GM21367 (cell line): ENCODE measurements at regions not wholly inside any gene's neighbourhood (a gene's known extent, or its start where the extent isn't known, plus 50 kb on each side); places are given as distances from the start of the nearest gene placed in this dataset.

Experiments
- ATAC-seq: cut with Tn5 transposase; IDR thresholded peaks from one replicate; pipeline ENCODE4 v1.9.1; 2021; ENCODE audit not compliant: unreplicated experiment

DNA sequence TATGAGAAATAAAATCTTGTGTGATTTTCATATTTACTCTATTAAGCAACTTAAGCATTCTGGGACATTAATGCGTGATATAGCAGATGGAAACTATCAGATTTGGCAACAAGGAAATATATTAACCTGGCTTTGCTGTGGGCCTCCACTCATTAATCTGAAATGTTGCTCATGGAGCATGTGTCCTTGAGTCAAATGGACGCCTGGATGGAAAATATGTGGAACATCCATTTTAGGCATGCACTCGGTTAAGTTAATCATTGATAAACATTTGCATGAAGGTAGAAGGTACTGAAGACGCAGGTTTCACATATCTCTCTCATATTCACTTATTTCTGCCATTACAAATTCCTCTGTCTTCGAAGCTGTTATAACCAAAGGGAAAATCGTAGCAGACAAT, 246.1 kb downstream of the NR2F2 start:
- ATAC-seq, result no peak

DNA sequence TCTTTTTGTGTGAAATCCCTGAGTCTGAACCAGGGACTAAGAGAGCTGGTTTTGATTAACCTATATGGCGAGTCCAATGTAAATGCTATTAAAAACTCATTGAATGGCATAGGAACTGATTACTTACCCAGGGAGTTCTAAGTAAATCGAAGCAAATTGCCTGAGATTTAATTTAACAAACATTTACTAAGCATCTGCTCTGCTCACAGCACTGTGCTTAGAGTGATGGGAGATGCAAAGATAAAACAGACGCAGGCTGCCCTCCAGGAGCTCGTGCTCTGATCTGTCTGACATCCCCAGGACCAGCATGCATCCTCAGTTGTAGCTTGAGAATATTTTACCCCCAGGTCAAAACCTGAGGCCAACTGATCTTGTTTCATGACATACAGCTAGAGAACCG, 247.9 kb downstream of the NR2F2 start:
- no peak for ATAC-seq

DNA sequence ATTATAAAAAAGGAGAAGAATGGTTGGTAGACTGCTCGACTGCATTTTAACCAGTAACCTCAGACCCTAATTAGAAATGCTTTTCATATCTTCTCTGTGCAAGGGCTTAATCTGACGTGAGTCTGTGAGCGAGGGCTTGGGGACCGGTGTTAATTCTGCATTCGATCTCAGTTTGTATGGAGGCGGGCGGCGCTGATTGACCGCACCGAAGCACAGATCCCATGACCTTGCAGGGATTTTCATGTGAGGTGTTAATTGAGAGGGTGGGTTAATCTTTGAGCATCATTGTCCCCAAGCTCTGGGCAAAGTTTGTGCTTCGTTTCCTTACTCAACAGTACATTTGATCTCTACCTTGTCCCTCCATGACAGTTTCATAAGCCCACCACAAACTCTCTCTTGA, 250.9 kb downstream of the NR2F2 start:
- ATAC-seq, result no peak

DNA sequence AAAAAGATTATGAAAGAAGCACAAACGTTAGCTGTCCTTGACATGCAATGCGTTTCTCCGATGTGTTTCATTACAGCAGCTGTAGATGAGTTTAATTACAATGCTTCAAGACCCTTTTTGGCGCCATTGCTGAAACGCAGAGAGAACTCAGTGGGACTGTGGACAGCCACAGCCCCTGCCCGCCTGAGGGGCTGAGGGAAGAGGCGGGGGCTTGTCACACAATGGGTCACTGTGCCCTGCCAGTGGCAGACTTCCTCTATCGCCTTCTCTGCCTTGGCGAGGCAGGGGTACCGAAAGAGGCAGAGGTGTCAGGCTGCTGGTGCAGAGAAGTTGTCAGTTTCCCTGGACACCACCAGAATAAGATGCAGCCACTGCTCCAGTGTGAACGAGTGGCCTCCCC, 252.0 kb downstream of the NR2F2 start:
- ATAC-seq, result no peak

DNA sequence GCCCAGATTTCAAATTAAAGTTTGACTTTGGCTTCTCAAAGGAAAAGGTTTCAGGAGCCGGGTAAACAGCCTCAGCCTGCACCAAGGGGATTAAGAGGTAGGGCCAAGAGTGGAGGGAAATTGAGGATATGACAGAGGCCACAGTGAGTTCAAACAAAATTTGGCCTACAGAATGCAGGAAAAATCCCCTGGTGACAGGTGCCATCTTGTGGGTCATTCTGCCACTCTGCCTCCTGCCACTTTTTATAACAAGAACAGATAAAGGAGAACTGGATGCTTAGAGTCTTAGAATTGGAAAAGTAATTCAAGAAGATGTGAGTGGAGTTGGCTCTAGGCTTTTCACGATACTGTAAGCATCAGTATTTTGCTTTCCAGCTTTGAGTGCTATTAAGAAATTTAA, 253.2 kb downstream of the NR2F2 start:
- no peak for ATAC-seq

DNA sequence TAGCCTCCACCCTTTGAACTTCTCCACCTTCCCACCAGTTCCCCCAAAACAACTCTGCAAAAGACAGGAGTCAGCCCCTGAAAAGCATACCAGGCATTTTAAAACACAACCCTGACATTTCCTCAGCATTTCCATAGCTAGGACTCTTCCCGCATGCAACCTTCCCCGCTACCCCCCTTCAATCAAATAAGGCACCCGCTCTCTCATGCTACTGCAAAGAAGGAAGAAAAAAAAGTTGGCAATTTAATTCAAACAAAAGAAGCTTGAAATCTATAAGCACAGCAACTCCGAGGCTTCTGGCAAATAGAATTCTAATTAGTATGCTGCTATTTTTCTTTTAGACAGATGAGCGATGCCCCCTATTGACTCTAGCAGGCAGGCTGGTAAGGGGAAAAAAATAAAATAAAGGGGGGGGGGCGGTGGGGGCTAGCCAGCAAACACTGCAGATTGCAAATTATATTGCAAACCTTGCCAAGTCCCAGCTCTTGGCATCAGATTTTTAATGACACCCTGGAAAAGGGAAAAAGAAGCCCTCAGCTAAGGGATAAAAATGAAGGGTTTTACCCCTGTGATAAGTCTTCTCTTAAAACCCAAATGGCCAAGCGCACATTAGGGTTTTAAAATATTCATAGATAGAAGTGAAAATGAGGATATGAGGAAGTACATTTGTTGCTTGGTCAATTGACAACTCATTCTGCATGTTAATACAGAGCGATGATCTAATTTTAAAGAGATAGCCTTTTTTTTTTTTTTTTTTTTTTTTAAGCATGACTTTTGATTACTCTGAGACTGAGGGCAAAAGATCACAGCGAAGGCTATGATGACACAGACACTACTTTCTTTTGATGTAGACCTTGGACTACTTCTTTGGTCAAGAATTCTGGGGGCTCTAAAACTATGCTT, 255.2 kb downstream of the NR2F2 start:
- no peak for ATAC-seq

DNA sequence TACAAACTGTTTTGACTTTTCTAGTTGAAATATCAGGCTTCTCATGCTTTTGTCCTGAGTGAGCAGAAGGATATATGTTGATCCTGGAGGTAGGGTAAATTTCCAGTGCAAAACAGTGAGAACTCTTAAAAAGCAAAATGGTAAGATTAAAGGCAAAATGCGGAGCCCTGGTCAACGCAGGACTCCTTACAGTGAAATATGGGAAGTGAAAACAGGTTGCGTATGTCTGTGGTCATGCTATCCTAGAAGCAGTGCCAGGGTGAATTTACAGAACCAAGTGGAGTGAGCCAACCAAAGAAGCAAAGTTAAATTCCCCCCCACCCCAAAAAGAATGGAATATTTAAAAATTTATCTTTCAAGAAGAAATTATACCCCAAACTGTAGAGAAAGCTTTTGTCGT, 256.4 kb downstream of the NR2F2 start:
- no peak for ATAC-seq

DNA sequence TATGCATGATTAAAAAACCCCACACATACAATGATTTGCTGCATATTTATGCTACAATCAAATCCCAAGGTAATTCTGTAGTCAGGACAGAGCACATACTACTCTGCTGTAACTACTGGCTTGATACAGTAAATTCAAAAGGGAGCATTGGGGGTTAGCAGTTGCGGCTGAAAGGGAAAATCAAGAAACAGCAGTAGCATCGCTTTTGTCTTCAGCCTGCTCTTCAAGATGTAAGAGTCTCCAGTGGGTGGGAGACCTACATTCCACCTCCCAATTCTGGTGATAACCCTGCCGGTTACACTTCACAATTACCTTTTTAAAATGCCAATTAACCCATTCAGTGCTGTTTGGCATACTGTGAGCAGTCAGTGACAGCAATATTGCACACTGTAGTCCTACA, 259.4 kb downstream of the NR2F2 start:
- ATAC-seq, result no peak

DNA sequence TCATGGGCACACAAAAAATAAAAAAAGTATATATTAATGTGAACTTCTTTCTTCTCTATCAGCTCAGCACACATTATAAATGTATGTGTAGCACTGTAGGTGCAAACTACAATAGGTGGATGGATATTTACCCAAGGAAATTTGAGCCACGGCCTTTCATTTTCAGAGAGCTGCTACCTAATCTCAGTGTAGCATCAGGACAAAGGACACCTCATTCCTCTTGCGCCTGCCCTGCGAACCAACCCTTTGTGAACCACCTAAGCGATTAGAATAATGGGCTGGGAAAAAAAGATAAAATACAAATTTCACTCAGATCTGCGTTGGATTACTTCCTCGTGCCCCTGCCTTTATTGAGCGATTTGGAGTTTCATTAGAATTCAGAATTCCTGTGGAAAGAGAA, 263.2 kb downstream of the NR2F2 start:
- ATAC-seq, result no peak

DNA sequence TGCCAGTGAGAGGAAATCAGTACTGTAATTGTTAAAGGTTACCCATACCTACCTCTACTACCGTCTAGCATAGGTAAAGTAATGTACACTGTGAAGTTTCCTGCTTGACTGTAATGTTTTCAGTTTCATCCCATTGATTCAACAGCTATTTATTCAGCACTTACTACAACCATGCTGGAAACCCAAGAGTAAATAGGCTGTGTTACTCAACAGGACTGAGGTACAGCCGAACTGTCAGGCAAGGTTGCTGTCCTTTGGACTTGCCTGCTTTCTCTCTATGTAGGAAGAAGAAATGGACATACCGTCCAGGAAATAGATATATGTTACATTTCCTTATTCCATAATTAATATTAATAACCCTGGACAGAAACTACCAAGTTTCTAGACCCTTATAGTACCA, 265.5 kb downstream of the NR2F2 start:
- no peak for ATAC-seq

DNA sequence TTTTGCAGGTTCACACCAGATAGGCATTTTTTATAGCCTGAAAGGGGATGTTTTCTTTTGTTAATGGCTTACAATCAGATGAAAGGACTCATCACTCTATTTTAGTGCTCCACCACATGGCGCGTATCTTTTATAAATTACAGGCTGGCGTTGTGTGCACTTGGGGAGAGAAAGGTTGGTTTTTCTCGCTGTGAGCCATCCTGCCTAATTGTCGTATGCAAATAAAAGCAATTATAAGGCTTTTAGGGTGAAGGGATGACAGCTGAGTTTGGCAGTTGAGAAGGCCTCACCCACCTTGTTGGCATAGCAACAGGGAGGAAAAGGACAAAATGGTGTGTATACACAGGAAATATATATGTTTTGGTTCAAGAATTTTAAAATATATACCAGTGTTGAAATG, 268.0 kb downstream of the NR2F2 start:
- no peak for ATAC-seq

DNA sequence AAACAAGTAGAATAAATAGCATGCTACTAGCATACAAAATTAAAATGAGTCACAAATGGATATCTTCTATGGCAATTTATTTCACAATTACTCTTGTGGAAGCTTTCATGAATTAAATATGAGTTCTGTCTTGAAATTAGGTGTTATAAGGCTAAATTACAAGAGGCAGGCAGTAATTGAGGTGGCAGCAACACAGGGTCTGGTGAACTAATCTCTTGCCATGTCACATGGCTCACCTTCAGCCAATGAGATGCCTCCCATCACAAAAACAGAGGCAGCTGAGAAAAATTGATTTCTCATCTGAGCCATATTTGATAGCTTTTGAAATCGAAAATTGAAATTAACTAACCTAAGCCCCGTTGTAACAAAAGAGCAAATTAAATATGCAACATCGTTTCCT, 268.8 kb downstream of the NR2F2 start:
- ATAC-seq, result no peak

DNA sequence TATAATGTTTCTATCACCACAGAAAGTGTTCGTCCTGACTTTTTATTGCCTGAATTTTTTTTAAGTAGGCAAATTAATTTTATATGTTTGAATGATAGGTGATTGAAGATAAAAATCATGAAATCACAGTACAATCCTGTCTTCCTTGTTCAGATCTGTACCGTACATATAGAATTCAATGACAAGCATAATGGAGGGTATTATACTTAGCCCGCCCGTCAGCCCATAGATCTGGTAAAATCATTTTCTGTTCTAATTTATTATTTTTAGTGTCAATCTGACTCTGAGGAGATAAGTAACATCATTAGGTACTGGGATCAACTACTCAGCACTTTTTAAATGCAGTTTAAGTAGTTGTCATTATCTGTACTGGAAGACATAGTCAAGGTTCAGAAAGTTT, 269.9 kb downstream of the NR2F2 start:
- no peak for ATAC-seq

DNA sequence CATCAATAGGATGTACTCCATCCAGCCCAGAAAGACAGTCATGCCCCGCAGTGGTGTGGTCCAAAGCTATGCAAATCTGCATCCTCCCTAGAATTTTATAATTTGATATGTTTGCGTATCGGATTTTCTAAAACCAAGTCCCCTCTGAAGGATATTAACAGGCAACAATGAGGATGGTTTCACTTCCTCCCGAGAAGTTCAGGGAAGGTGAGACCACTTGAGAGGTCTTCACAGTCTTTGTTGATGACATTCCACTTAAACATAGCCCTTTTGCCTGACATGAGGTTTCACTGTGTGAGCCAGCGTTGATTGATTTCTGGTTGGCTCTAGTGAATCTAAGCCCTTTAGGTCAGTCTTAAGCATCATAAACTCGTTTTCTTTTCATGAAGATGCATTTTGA, 276.1 kb downstream of the NR2F2 start:
- no peak for ATAC-seq

DNA sequence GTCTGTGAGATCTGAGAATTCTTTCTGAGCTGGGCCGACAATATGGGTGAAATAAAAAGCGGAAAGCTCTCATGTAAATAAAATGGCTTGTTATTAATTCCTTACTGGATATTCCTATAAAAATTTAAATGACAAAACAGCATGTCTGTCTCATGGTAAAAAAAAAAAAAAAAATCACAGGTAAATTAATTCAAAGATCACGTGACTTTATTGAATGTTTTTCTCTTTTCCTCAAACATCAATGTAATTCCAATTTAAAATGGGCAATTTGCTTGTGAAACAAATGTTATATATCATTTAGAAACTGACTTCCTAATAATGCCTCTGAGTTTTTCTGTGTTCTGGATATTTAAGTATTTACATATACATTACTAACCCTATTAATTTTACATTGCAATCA, 280.3 kb downstream of the NR2F2 start:
- no peak for ATAC-seq

DNA sequence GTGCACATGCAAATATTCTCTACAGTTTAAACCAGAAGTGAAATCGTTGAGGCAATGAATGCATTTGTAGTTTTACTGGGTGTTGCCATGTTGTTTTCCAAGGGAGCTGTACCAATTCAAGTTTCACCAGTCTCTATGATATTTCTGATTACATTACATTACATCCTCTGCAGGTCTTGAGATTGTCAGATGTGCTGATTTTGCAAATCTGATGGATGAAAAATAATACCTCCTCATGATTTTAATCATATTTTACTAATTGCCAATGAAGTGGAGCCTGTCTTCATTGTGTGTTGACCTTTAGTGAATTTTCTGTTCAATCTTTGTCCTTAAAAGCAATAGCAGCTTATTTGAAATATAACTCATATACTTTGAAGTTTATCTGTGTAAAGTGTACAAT, 282.4 kb downstream of the NR2F2 start:
- no peak for ATAC-seq

DNA sequence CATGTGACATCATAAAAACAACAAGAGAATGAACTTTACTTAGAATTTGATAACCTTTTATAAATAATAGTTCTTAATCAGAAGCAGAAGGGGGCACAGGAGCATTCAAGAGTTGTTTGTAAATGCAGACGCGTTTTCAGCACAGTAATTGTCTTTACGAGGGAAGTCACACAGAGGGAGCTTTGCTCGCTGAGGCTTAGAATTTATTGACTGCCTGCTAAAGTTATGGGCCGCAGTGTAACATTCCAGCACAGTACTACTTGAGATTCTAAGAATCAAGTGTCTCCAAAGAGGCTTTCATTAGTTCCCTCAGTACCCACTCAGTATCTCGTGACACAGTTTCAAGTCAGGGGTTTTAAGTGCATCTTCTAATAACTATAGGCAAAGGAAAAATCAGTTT, 288.7 kb downstream of the NR2F2 start:
- ATAC-seq, result no peak

DNA sequence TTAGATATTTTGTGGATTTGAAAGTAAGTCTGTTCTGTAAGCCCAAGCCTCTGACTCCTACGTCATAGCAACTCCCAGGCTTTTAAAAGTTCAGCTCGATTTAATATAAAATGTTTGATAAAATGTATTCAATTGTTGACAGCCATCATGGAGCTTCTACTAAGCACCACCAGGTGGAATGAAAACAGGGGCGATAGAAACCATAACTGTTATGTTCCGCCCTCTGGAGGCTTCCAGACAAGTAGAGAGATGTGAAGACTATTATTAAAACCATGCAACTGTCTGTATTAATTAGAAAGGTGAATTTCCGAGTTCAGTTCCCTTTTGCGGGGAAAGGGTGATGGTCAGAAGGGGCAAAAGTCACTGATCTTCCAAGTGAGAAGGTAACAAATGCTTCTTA, 292.2 kb downstream of the NR2F2 start:
- ATAC-seq, result no peak

DNA sequence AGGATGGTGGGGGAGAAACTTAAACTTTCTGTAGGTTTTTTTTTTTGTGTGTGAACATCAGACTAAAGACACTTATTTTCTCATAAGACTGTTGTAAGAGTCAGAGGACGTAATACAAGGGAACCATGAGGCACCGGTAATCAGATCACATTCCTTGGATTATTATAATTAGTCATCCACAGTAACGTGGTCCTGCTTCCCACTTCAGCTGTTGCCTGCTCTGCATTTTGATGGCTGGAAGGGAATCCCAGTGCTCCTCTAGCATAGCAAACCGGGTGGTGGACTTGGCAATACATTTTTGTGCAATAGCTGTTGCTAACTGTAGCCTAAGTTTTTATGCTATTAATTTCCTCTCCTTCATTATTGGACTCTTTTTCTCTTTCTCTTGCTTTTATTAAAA, 294.8 kb downstream of the NR2F2 start:
- ATAC-seq, result no peak

DNA sequence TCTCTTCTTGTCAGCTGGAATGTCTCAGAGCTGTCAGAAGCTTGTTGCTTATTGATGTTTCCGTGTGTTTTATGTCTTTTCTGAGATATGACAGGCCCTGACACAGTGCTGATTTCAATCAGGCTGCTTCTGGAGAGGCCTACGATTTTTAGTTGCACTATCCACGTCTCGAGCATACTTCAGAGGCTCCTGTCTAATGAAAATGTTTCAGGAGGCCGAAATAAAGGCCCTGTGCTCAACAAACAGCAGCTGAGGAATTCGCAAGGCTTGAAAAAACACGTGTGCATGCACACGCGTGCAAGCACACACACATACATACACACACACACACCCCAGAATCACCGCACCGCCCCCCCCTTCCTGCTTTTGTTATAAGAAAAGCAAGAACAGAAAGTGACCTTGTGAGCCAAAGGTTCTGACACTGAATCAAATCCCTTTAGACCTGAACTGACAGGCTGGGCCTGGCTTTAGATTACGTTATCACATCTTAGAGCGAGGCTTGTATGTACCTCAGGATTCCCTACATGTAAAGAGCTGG, 296.6 kb downstream of the NR2F2 start:
- no peak for ATAC-seq

DNA sequence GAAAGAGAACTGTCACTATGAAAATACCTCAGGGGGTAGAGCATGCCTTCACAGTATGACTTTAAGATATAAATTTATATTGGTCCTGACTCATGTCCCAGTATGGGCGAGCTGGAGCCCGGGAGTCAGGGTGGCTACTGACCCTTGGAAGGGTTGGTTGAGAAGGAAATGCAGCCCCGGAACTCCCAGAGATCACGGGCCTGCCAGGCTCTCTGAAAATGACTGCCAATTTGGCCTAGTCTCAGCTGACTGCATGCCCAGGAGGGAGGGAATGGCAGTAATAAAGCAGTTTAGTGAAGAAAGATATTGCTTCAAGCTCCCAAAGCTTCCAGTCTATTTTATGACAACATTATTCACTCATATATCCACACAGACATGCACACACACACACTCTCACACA, 299.0 kb downstream of the NR2F2 start:
- no peak for ATAC-seq

DNA sequence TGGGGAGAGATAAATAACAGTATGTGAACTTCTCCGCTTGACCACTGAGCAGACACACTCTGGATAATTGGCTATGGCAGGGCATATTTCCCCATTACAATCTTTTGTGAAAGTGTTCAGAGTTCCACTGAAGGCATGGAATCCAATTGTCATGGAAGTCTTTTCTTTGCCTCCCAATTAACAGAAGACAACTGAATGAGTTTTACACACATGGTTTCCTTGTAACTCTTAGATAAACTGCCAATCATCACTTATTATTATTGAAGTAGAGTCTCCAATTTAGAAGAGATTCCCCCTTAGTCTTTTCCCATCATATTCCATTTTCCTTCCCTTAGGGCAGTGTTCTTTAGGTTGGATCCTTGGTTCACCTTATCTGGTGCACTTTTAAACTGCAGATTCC, 308.3 kb downstream of the NR2F2 start:
- ATAC-seq, result no peak

DNA sequence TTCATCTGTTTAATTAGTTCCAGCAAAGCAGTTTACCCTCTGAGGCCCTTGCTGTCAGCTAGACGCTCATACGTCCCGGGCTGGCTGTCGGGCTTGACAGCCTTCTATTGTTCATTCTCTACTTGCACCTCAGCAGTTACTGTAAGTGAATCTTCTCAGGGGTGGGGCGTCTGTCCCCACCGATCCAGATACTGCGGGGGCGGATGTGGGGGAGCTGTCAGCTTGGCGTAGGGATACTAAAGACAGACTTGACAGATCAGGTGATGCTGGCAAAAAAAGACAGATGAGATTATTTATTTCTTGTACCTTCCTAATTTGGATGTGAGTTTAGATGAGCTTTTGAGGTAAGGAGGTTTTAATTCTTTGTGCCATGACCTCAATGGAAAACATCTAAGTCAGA, 315.3 kb downstream of the NR2F2 start:
- no peak for ATAC-seq
